WI38 (cell line): ENCODE measurements at regions not wholly inside any gene's neighbourhood (a gene's known extent, or its start where the extent isn't known, plus 50 kb on each side); places are given as distances from the start of the nearest gene placed in this dataset.

Source experiments
- H3K4me3 ChIP-seq: 2 replicates; pipeline ENCODE4 v1.5.1; 2011; ENCODE audit warnings: low read depth, mild to moderate bottlenecking, control low read depth, low read length
- TF ChIP-seq, protein P1 (sequence below): IDR thresholded peaks from 2 replicates; pipeline ENCODE4 v1.5.1; 2012; ENCODE audit warnings: low read depth, mild to moderate bottlenecking, control low read depth, low read length

DNA sequence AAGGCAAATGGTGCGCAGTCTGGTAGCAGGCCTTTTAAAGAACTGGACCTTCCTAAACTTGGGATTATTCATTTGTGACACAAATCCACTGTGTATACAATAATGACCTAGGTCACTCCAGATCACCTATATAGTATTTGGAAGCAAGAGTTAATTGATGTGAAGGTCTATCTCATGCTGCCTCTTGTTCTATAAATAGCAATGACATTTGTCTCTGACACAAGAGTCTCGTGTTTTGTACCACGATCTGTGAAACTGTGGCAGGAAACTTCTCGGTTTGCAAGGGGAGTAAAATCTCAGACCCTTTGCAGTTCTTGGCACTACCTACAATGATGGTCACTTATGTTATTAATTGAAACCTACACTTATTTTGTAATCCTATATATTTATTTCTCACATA, 1408.4 kb downstream of the PCDH7 start:
- no peak overlapping the region for H3K4me3 ChIP-seq
- TF ChIP-seq, protein P1, sequence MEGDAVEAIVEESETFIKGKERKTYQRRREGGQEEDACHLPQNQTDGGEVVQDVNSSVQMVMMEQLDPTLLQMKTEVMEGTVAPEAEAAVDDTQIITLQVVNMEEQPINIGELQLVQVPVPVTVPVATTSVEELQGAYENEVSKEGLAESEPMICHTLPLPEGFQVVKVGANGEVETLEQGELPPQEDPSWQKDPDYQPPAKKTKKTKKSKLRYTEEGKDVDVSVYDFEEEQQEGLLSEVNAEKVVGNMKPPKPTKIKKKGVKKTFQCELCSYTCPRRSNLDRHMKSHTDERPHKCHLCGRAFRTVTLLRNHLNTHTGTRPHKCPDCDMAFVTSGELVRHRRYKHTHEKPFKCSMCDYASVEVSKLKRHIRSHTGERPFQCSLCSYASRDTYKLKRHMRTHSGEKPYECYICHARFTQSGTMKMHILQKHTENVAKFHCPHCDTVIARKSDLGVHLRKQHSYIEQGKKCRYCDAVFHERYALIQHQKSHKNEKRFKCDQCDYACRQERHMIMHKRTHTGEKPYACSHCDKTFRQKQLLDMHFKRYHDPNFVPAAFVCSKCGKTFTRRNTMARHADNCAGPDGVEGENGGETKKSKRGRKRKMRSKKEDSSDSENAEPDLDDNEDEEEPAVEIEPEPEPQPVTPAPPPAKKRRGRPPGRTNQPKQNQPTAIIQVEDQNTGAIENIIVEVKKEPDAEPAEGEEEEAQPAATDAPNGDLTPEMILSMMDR: no peak

- TF ChIP-seq, protein P1: no peak
- no peak overlapping the region for H3K4me3 ChIP-seq
Observed at GRCh38 chr4:32129967-32130366, 1409.8 kb downstream of the PCDH7 start.

DNA sequence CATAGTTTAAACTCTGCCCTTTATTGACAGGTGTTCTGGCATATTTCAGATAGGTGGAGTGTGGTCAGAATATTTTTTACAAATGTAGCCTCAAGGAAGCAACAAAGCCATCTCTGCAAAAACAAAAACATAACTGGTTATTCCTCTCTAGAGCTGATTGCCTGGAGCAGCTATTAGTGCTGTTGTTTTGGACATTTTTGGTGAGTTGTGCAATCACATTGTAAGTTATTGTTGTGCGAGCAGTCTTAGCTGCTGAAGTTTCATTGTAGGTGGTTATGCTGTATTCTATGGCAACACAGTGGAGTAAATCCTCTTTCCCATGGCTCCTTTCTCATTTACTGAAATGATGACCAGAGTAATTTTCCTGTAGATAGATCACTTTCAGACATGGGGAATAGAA, 1413.0 kb downstream of the PCDH7 start:
- H3K4me3 ChIP-seq: no peak overlapping the region
- TF ChIP-seq, protein P1: no peak

- H3K4me3 ChIP-seq: no peak overlapping the region
- TF ChIP-seq, protein P1: no peak
Observed at GRCh38 chr4:32133734-32134133, 1413.6 kb downstream of the PCDH7 start.

DNA sequence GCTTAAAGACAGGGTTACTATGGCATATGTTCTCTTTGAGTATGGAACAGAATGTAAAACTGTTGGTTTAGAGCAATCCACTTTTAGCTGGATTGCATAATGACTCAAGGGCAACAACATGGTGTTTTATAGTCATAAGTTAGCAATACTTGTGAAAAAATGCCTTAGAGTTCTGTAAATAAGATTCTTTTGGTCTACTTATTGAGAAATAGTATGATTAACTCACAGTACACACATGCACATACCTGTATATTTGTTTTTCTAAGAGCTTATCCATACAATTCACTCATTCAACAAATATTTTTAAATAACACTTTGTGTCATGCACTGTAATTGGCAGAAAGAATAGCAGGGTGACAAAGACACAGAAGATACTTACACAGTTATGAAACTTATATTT, 1415.5 kb downstream of the PCDH7 start:
- TF ChIP-seq, protein P1: no peak
- no peak overlapping the region for H3K4me3 ChIP-seq

- TF ChIP-seq, protein P1: no peak
- H3K4me3 ChIP-seq: no peak overlapping the region
Observed at GRCh38 chr4:32136081-32136787, 1416.1 kb downstream of the PCDH7 start.

DNA sequence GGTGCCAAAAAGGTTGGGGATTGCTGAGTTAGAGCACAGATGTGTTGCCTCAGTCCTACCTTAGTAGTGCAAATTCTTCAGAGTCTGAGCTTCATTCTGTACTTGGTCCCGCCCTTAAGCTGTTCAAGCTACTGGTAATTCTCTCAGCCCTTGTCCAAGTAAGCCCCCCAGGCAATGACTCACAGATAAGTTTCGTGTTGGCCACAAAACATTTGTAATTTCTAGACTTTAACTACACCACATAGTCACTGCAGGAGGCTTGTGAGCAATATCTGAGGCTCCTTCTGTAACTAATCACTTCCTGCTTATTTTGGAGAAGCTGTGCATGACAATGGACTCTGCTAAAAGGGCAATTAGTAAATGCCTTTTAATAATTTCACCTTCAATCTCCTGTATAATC, 1420.5 kb downstream of the PCDH7 start:
- no peak overlapping the region for H3K4me3 ChIP-seq
- TF ChIP-seq, protein P1: no peak
